Suppressor macrophage (primary cell): ENCODE measurements at regions not wholly inside any gene's neighbourhood (a gene's known extent, or its start where the extent isn't known, plus 50 kb on each side); places are given as distances from the start of the nearest gene placed in this dataset.

Source experiments
- DNase-seq, 4 experiments: peaks; one replicate each; pipeline ENCODE4 v3.0.0-alpha.2; 2020 to 2022

GRCh38 chr6:139647016-139647415 is 272.6 kb upstream of the CITED2 start:
- no peak for DNase-seq

DNA sequence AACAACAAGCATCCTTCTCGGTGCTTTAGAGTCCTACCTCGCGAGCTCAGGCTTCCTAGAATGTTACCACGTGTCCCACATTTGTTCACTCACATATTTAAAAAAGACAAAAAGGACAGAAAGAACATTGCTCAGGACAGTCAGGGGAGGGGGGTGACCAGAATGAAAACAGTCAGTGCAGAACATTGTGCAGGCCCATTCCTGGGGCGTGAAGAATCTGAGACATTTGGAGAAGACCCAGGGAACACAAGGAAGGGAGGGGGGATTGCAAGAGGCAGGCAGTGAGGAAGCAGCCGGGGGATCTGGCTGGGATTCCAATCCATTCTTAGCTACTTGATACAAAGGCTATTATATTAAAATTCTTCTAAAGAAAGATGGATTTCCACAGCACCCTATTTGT is 270.4 kb upstream of the CITED2 start:
- DNase-seq, result no peak

GRCh38 chr6:139643986-139644385 is 269.5 kb upstream of the CITED2 start:
- no peak for DNase-seq

DNA sequence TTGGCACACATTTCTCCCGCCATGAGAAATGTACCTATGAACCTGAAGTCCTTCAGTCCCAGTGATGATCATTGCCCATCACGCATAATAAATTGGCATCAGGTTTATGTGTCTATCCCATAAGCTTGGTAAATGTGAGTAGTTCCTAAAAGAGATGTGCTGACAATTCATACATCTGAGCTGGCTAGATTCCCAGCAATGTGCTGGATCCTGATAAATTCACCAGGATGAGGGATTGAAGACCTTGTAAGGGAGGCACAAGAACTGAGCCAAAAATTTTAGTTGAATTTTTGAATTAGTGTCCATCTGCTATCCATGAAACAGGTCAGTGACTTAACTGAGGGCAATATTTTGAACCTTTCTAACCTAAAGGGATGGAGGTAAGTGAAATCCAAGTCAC is 267.9 kb upstream of the CITED2 start:
- DNase-seq, result no peak

DNA sequence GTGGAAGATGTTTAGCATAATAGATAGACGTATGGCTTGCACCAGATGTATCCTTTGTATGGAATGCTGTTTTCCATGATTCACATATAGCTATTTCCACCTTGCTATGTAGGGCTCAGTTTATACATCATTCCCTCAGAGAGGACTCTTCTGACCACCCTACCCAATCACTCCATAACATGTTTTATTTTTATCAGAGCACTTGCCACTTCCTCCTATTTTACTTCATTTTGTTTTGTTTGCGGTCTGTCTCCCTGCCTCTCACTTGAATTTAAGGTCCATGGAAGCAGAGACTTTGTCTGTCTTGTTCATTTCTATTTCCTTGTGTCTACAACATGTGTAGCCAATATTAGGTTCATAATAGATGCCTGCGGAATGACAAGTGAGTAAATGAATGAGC is 266.9 kb upstream of the CITED2 start:
- DNase-seq, result peak in 2 of 4 experiments; percentile 32 to 33

DNA sequence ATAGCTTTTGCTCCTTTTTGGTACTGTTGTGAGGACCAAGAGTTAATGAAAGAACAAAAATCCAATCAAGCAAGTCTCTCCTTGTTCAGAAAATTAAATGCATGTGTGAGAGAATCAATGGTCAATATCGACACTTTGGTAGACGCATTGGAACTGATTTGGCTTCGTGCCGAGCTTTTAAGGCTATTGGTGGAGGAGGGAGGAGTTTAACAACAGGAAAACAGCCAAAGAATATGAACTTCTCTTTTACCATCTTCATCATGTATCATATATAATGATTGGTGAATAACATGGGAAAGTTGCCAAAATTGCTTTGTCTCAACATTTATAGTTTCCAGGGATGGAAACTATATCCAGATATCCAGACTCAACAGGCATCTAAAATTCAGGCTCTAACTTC is 266.5 kb upstream of the CITED2 start:
- no peak for DNase-seq

- DNase-seq, result peak in 2 of 4 experiments; percentile 34 to 51
These were observed 266.0 kb upstream of the CITED2 start for GRCh38 chr6:139640448-139640847.

DNA sequence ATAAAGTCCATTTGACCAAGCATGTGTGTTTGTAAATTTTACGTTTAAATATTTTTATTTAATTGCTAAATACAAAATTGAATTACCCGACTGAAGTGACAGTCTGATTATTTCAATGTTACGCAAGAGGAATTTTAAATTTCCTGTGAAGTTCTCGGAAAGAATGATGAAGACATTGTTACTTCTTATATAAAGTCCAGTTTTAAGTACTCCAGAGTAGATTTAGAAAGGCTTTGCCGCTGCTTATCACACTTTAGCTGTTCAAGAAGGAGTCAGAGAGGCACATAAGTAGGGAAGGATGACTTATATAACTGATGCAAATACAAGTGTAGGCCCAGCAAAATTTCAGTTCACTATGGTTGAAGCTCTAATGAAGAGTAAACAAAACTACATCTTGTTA is 265.1 kb upstream of the CITED2 start:
- peak in 1 of 4 experiments; percentile 28 for DNase-seq

GRCh38 chr6:139638179-139638941 is 263.9 kb upstream of the CITED2 start:
- DNase-seq, result peak in 2 of 4 experiments; percentile 33 to 44

- DNase-seq, result no peak
These were observed 263.3 kb upstream of the CITED2 start for GRCh38 chr6:139637766-139638165.

GRCh38 chr6:139636391-139636790 is 261.9 kb upstream of the CITED2 start:
- DNase-seq, result no peak

GRCh38 chr6:139635401-139636130 is 261.1 kb upstream of the CITED2 start:
- no peak for DNase-seq

DNA sequence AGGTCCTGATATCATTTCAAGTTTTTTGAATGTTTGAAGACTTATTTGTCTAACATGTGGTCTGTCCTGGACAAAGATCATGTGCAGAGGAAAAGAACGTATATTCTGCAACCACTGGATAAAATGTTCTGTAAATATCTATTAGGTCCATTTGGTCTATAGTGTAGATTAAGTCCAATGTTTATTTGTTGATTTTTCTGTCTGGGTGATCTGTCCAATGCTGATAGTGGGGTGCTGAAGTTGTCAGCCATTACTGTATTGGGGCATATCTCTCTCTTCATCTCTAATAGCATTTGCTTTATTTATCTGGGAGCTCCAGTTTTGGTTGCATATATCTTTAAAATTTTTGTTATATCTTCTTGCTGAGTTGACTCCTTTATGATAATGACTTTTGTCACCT is 258.4 kb upstream of the CITED2 start:
- no peak for DNase-seq

DNA sequence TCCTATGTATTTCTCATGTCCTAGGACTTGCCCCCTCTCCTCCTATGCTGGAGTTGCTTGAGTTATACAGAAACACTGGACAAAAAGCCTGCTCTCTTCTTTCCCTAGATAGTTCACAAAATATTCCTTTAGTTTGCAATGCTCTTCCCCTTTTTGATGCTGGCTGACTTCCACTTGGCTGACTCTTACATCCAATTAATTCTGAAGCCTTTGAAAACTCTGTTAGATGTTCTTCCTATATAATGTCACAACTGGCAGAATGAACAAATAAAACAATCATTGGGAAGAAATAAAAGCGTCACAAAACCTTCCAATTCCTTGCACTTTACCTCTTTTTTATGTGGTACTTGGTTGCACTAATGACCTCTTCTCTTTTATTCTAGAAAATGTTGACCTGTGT is 253.8 kb upstream of the CITED2 start:
- DNase-seq, result peak in 3 of 4 experiments; percentile 36 to 56 (median 46)

GRCh38 chr6:139627091-139627490 is 252.6 kb upstream of the CITED2 start:
- no peak for DNase-seq

- DNase-seq, result peak; percentile 69 to 89 (median 85)
These were observed 251.8 kb upstream of the CITED2 start for GRCh38 chr6:139625998-139626975.

- DNase-seq, result peak in 3 of 4 experiments; percentile 20 to 35 (median 33)
These were observed 250.9 kb upstream of the CITED2 start for GRCh38 chr6:139625081-139625939.

DNA sequence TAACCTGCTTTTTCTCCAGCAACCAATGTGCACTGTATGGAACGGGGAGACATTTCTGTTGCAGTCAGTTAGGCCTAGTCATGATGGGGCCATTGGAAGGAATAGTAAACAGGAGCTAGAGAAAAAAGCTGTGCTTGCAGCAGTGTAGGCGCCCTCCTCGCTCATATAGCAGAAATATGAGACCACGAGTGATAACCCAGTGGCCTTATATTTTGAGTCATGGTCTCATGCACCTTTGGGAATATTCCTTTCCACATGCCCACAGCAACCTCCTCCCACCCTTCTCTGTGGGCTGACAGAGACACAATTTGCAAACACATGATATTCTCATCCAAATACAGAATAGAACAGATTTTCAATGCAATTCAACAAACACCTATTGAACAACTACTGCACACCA is 248.9 kb upstream of the CITED2 start:
- DNase-seq, result peak; percentile 41 to 71 (median 64)

DNA sequence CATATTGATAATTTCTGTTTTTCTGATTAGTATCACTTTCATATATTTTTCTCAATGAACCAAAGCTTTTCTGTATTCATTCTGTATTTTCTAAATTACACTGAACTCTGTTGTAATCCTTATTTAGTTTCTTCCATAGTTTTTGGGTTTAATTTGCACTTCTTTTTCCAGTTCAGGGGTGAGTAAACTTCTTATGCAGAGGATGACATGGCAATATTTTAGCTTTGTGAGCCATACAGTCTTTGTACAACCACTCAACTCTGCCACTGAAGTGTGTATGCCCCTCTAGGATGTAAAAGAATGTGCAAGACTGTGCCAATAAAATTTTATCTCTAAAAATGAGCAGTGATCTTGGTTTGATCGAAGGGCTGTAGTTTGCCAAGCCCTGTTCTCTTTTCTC is 239.0 kb upstream of the CITED2 start:
- no peak for DNase-seq

GRCh38 chr6:139612135-139612465 is 237.7 kb upstream of the CITED2 start:
- DNase-seq, result peak in 2 of 4 experiments; percentile 47 to 57

DNA sequence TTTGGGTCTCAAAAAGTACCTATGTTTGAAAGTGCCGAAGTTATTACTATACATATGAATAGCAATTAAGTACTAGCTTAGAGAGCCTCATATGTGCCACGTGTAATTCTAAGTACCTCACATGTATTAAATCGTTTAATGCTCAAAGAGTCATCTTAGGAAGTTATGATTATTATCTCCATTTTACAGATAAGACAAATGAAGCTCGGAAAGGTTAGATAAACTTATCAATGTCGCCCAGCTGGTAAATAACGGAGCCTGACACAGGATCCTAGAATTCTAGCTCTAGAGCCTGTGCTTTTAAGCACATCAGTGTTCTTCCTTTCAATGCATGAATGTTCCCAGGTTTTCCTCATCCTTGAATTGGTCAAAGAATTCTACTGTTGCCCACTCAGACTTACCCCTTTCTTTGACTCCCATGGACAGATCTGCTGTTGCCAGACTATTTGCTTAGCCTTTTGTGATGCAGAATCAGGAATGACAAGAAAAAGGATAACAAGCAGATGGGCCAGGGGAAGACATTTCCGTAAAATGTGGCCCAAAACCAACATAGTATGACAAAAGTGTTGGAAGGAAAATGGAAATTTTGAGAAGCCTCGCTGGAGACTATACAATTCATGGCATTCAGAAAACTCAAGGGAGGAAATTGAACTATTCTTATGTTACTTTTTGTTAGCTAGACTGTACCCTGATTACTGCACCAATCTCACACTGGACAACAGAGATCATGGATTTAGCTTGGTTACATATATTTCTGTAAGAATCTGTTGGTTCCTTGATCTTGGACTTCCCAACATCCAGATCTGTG is 237.1 kb upstream of the CITED2 start:
- DNase-seq, result no peak
